GM12878 (cell line): ENCODE measurements at regions not wholly inside any gene's neighbourhood (a gene's known extent, or its start where the extent isn't known, plus 50 kb on each side); places are given as distances from the start of the nearest gene placed in this dataset.

ENCODE experiments used
- ATAC-seq: fragments of 200-7000 bp; cut with Tn5 transposase; 3 replicates; pipeline ENCODE4 v1.9.1; 2020; ENCODE audit warnings: mild to moderate bottlenecking, moderate library complexity
- BruUV-seq: library from RNA; stranded (reverse); fragments of 400-500 nt; replicated peaks from 2 replicates; lab custom pipeline; 2021; lab: Mats Ljungman, UMichigan
- CTCF ChIA-PET: fragments of 300-600 bp; sonication (Branson Sonifier 250); formaldehyde crosslinking; extraction: SDS; loops from one replicate; lab custom pipeline; 2021; ENCODE audit warnings: inconsistent platforms; lab: Yijun Ruan, JAX
- POLR2A ChIA-PET: fragments of 350-600 bp; formaldehyde crosslinking; extraction: SDS; loops from one replicate; lab custom pipeline; 2021; ENCODE audit warnings: inconsistent platforms; lab: Charles Lee
- RAD21 ChIA-PET: fragments of 300-600 bp; sonication (Branson Sonifier 250); formaldehyde crosslinking; loops from one replicate; lab custom pipeline; 2023; ENCODE audit warnings: antibody characterized with exemption; ENCODE audit not compliant: unreplicated experiment; lab: Charles Lee
- SMC1A ChIA-PET: fragments of 300-600 bp; sonication (Branson Sonifier 250); formaldehyde crosslinking; loops from one replicate; lab custom pipeline; 2023; ENCODE audit not compliant: unreplicated experiment, uncharacterized antibody; lab: Charles Lee
- DNase-seq: peaks from one replicate; pipeline ENCODE4 v3.0.0-alpha.2; 2011; ENCODE audit warnings: low read depth, low spot score
- FAIRE-seq: peaks from 3 replicates; lab custom pipeline; 2011; peaks lifted over from hg19 to GRCh38; lab: Jason Lieb, UNC
- H2AFZ ChIP-seq: 2 replicates; pipeline ENCODE4 v1.6.0; 2011; ENCODE audit warnings: low read depth, low read length, control low read depth; ENCODE audit not compliant: control insufficient read depth
- H3K27ac ChIP-seq: 2 replicates; pipeline ENCODE4 v1.5.1; 2011; ENCODE audit warnings: control low read depth; ENCODE audit not compliant: control insufficient read depth, insufficient read depth
- H3K27me3 ChIP-seq, 2 experiments: replicated peaks in 1 of 2; 2 replicates each; pipeline versions ENCODE4 v1.6.0 to v1.6.1; 2011; ENCODE audit warnings: low read length in 1 of 2; ENCODE audit not compliant: control insufficient read depth in 2 of 2, insufficient read depth in 2 of 2
- H3K36me3 ChIP-seq, 2 experiments: 2 replicates each; pipeline ENCODE4 v1.5.1; 2011; ENCODE audit warnings: low read length in 1 of 2; ENCODE audit not compliant: control insufficient read depth in 2 of 2, insufficient read depth in 2 of 2
- H3K4me1 ChIP-seq: 2 replicates; pipeline ENCODE4 v1.6.1; 2011; ENCODE audit warnings: mild to moderate bottlenecking, low read length, moderate library complexity, mixed read lengths; ENCODE audit not compliant: control insufficient read depth, insufficient read depth
- H3K4me2 ChIP-seq: 2 replicates; pipeline ENCODE4 v1.6.0; 2011; ENCODE audit warnings: control low read depth; ENCODE audit not compliant: control insufficient read depth, insufficient read depth
- H3K4me3 ChIP-seq: fragments of 200-600 bp; sonication (generic); 2 replicates; pipeline ENCODE4 v1.5.1; 2016
- H3K79me2 ChIP-seq: 2 replicates; pipeline ENCODE4 v1.6.0; 2011; ENCODE audit warnings: low read length; ENCODE audit not compliant: control insufficient read depth, insufficient read depth
- H3K9ac ChIP-seq: 2 replicates; pipeline ENCODE4 v1.8.0; 2011; ENCODE audit warnings: low read length, control low read depth, mixed read lengths; ENCODE audit not compliant: control insufficient read depth, insufficient read depth
- H3K9me3 ChIP-seq: replicated peaks from 3 replicates; pipeline ENCODE4 v1.5.1; 2011; ENCODE audit warnings: mild to moderate bottlenecking, low read length; ENCODE audit not compliant: control insufficient read depth, insufficient read depth
- H4K20me1 ChIP-seq: 2 replicates; pipeline ENCODE4 v1.6.0; 2011; ENCODE audit not compliant: control insufficient read depth, insufficient read depth
- ATF2 ChIP-seq: IDR thresholded peaks from 2 replicates; pipeline ENCODE4 v1.6.1; 2012; ENCODE audit warnings: low read length, inconsistent platforms
- ESRRA ChIP-seq: IDR thresholded peaks from 2 replicates; pipeline ENCODE4 v1.6.1; 2012; ENCODE audit warnings: mild to moderate bottlenecking, low read length, improper control_type of control experiment
- GABPA ChIP-seq: IDR thresholded peaks from 2 replicates; pipeline ENCODE4 v1.6.1; 2014; ENCODE audit warnings: antibody characterized with exemption, low read depth, mild to moderate bottlenecking, inconsistent platforms
- HCFC1 ChIP-seq: fragments of 150-350 bp; IDR thresholded peaks from 2 replicates; pipeline ENCODE4 v1.6.1; 2014; ENCODE audit warnings: low read length
- KAT2A ChIP-seq: conservative IDR thresholded peaks from 2 replicates; pipeline ENCODE4 v1.6.1; 2011; ENCODE audit warnings: low read depth, low read length; ENCODE audit not compliant: control insufficient read depth
- MYB ChIP-seq: fragments of 150-350 bp; IDR thresholded peaks from 2 replicates; pipeline ENCODE4 v1.6.1; 2014; ENCODE audit warnings: mild to moderate bottlenecking, low read depth, low read length, borderline replicate concordance
- NKRF ChIP-seq: fragments of 450-650 bp; conservative IDR thresholded peaks from 2 replicates; pipeline ENCODE4 v1.6.1; 2017; ENCODE audit warnings: mild to moderate bottlenecking, moderate library complexity
- RAD21 ChIP-seq: IDR thresholded peaks from 2 replicates; pipeline ENCODE4 v1.6.1; 2011; ENCODE audit warnings: mild to moderate bottlenecking, low read depth, low read length, moderate library complexity; ENCODE audit not compliant: insufficient read depth
- RB1 ChIP-seq: fragments of 450-650 bp; formaldehyde crosslinking; IDR thresholded peaks from 2 replicates; pipeline ENCODE4 v1.6.1; 2017; ENCODE audit warnings: mild to moderate bottlenecking, borderline replicate concordance
- SMARCA5 ChIP-seq: fragments of 450-650 bp; IDR thresholded peaks from 2 replicates; pipeline ENCODE4 v1.6.1; 2017; ENCODE audit warnings: mild to moderate bottlenecking
- SREBF1 ChIP-seq: IDR thresholded peaks from 2 replicates; pipeline ENCODE4 v1.6.1; 2012; ENCODE audit warnings: mild to moderate bottlenecking, low read length
- STAT1 ChIP-seq: fragments of 450-650 bp; conservative IDR thresholded peaks from 2 replicates; pipeline ENCODE4 v1.6.1; 2014; ENCODE audit warnings: antibody characterized with exemption, mild to moderate bottlenecking
- YBX1 ChIP-seq: fragments of 450-650 bp; IDR thresholded peaks from 2 replicates; pipeline ENCODE4 v1.6.1; 2016; ENCODE audit warnings: antibody characterized with exemption
- WGBS: methylation state at CpG from one replicate; pipeline ENCODE4 v1.1.6; 2016; ENCODE audit warnings: low lambda C conversion rate; ENCODE audit not compliant: insufficient replicate concordance, insufficient coverage; ENCODE audit errors: missing lambda C conversion rate; 5-methylcytosine and 5-hydroxymethylcytosine counted together
- in situ Hi-C: fragments of 300-500 bp; cut with MboI; formaldehyde crosslinking; loops from 9 replicates; pipeline ENCODE4 v1.14.3; 2018; ENCODE audit warnings: mixed read lengths
- intact Hi-C: fragments of 100-400 bp; cut with micrococcal nuclease; formaldehyde crosslinking; loops from one replicate; pipeline ENCODE4 v1.14.2; 2022; ENCODE audit not compliant: unreplicated experiment
- TF ChIP-seq, protein P1 (sequence below): fragments of 150-350 bp; IDR thresholded peaks from 2 replicates; pipeline ENCODE4 v1.6.1; 2016; ENCODE audit warnings: low read depth, low read length
- TF ChIP-seq, protein P2 (sequence below): fragments of 450-650 bp; formaldehyde crosslinking; IDR thresholded peaks from 2 replicates; pipeline ENCODE4 v1.5.0; 2022; ENCODE audit warnings: mild to moderate bottlenecking, missing genetic modification characterization
- TF ChIP-seq, protein P3 (sequence below): IDR thresholded peaks from 2 replicates; pipeline ENCODE4 v1.6.1; 2012; ENCODE audit warnings: low read depth, low read length, improper control_type of control experiment

DNA sequence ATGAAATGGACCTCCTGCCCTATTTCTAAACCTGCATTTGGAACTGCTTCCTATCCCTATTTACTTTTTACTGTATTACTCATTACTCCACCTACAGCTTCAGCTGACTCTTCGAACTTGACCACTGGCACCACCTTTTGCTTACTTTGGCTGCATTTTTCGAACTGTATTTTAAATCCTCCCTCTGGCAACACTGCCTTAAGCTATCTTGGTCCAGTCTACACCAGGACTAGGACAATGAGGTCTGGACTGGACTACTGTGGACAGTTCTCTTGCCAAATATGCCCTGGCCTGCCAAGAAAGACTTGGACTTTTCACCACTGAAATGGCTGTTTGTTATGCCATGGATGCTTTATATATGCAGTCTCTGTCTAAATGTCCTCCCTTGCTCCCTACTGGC, 328.1 kb downstream of the BTG1 start:
- ChIA-PET POLR2A (no interaction called here), SMC1A (interaction anchor here (0.7 to 1.5 kb wide), 6 partner anchors 10 to 758 kb away, joined by 3 to 4 read pairs (median 3); no protein-coding TSS in a partner anchor), CTCF (interaction anchor here (1.5 kb wide), 1 partner anchor 10 kb away, joined by 4 read pairs; no protein-coding TSS in a partner anchor), RAD21 (no interaction called here)
- in situ Hi-C loops, result loop anchor here (10.0 kb wide), 1 partner anchor 597 kb away; no protein-coding TSS in a partner anchor
- intact Hi-C loops, result no loop called here
- H2AFZ ChIP-seq, result no peak overlapping the region
- H3K79me2 ChIP-seq, result no peaks in the 10 kb centered on the region
- no peaks in the 10 kb centered on the region for H3K36me3 ChIP-seq
- FAIRE-seq (no peak), DNase-seq (no peak), ATAC-seq (no peak)
- no TSS peak for BruUV-seq
- H3K4me2 ChIP-seq, result no peak overlapping the region
- H4K20me1 ChIP-seq, result no peaks in the 10 kb centered on the region
- H3K4me1 ChIP-seq, result no peaks in the 10 kb centered on the region
- H3K9ac ChIP-seq, result no peak overlapping the region
- H3K9me3 ChIP-seq, result no peaks in the 10 kb centered on the region
- H3K27me3 ChIP-seq, result no peaks in the 10 kb centered on the region
- H3K27ac ChIP-seq, result no peak overlapping the region
- no peak overlapping the region for H3K4me3 ChIP-seq
- 36% methylated on average over 2 of the region's 2 CpGs for WGBS
- no peak for TF ChIP-seq ATF2
- no peak for TF ChIP-seq HCFC1
- TF ChIP-seq ESRRA, result no peak
- no peak for TF ChIP-seq SREBF1
- TF ChIP-seq RB1, result no peak
- no peak for TF ChIP-seq RAD21
- TF ChIP-seq KAT2A, result no peak
- TF ChIP-seq NKRF, result no peak
- TF ChIP-seq SMARCA5, result no peak
- TF ChIP-seq GABPA, result no peak
- TF ChIP-seq, protein P1, sequence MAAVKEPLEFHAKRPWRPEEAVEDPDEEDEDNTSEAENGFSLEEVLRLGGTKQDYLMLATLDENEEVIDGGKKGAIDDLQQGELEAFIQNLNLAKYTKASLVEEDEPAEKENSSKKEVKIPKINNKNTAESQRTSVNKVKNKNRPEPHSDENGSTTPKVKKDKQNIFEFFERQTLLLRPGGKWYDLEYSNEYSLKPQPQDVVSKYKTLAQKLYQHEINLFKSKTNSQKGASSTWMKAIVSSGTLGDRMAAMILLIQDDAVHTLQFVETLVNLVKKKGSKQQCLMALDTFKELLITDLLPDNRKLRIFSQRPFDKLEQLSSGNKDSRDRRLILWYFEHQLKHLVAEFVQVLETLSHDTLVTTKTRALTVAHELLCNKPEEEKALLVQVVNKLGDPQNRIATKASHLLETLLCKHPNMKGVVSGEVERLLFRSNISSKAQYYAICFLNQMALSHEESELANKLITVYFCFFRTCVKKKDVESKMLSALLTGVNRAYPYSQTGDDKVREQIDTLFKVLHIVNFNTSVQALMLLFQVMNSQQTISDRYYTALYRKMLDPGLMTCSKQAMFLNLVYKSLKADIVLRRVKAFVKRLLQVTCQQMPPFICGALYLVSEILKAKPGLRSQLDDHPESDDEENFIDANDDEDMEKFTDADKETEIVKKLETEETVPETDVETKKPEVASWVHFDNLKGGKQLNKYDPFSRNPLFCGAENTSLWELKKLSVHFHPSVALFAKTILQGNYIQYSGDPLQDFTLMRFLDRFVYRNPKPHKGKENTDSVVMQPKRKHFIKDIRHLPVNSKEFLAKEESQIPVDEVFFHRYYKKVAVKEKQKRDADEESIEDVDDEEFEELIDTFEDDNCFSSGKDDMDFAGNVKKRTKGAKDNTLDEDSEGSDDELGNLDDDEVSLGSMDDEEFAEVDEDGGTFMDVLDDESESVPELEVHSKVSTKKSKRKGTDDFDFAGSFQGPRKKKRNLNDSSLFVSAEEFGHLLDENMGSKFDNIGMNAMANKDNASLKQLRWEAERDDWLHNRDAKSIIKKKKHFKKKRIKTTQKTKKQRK, result no peak
- TF ChIP-seq, protein P2, sequence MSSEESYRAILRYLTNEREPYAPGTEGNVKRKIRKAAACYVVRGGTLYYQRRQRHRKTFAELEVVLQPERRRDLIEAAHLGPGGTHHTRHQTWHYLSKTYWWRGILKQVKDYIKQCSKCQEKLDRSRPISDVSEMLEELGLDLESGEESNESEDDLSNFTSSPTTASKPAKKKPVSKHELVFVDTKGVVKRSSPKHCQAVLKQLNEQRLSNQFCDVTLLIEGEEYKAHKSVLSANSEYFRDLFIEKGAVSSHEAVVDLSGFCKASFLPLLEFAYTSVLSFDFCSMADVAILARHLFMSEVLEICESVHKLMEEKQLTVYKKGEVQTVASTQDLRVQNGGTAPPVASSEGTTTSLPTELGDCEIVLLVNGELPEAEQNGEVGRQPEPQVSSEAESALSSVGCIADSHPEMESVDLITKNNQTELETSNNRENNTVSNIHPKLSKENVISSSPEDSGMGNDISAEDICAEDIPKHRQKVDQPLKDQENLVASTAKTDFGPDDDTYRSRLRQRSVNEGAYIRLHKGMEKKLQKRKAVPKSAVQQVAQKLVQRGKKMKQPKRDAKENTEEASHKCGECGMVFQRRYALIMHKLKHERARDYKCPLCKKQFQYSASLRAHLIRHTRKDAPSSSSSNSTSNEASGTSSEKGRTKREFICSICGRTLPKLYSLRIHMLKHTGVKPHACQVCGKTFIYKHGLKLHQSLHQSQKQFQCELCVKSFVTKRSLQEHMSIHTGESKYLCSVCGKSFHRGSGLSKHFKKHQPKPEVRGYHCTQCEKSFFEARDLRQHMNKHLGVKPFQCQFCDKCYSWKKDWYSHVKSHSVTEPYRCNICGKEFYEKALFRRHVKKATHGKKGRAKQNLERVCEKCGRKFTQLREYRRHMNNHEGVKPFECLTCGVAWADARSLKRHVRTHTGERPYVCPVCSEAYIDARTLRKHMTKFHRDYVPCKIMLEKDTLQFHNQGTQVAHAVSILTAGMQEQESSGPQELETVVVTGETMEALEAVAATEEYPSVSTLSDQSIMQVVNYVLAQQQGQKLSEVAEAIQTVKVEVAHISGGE (CRISPR knock-in tag), result no peak
- TF ChIP-seq, protein P3, sequence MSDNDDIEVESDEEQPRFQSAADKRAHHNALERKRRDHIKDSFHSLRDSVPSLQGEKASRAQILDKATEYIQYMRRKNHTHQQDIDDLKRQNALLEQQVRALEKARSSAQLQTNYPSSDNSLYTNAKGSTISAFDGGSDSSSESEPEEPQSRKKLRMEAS, result no peak
- no peak for TF ChIP-seq YBX1
- TF ChIP-seq STAT1, result no peak
- TF ChIP-seq MYB, result no peak
